Sigmoid colon (tissue), 6 donors: ENCODE measurements at regions not wholly inside any gene's neighbourhood (a gene's known extent, or its start where the extent isn't known, plus 50 kb on each side); places are given as distances from the start of the nearest gene placed in this dataset.

ENCODE experiments used
- DNase-seq: peaks from one replicate; pipeline ENCODE4 v3.0.0-alpha.2; 2019
- H3K27ac ChIP-seq, 4 donors: fragments of 200-600 bp; sonication (generic); one replicate each; pipeline ENCODE4 v1.5.1; 2016 to 2019; ENCODE audit warnings: mild to moderate bottlenecking in 1 of 4
- H3K27me3 ChIP-seq, 3 donors: fragments of 200-600 bp; sonication (generic); one replicate each; pipeline ENCODE4 v1.5.1; 2019; ENCODE audit warnings: mild to moderate bottlenecking in 1 of 3
- H3K36me3 ChIP-seq, 4 donors: fragments of 200-600 bp; sonication (generic); one replicate each; pipeline ENCODE4 v1.5.1; 2016 to 2019
- H3K4me1 ChIP-seq, 4 donors: fragments of 200-600 bp; sonication (generic); one replicate each; pipeline ENCODE4 v1.5.1; 2017 to 2019
- H3K4me3 ChIP-seq, 4 donors: fragments of 200-600 bp; sonication (generic); one replicate each; pipeline ENCODE4 v1.5.1; 2017 to 2019; ENCODE audit warnings: mild to moderate bottlenecking in 2 of 4, moderate library complexity in 1 of 4
- H3K9me3 ChIP-seq, 4 donors: fragments of 200-600 bp in 3 of 4; sonication (generic) in 3 of 4; one replicate each; pipeline versions ENCODE4 v1.5.1 to v1.6.1; 2013 to 2019
- EP300 ChIP-seq, 4 donors: sonication (generic); formaldehyde crosslinking; IDR thresholded peaks; one replicate each; pipeline ENCODE4 v1.6.1; 2017; ENCODE audit warnings: antibody characterized with exemption in 4 of 4
- POLR2A ChIP-seq, 2 donors: fragments of 450-650 bp; IDR thresholded peaks; one replicate each; pipeline ENCODE4 v1.6.1; 2016; ENCODE audit warnings: antibody characterized with exemption in 2 of 2, mild to moderate bottlenecking in 2 of 2, moderate library complexity in 2 of 2
- POLR2AphosphoS5 ChIP-seq, 4 donors: sonication (generic); formaldehyde crosslinking; IDR thresholded peaks; one replicate each; pipeline ENCODE4 v1.6.1; 2017; ENCODE audit warnings: antibody characterized with exemption in 4 of 4
- WGBS, 2 donors: extraction: QIAGEN DNeasy Blood & Tissue Kit; methylation state at CpG; one replicate each; pipeline ENCODE4 v1.1.7; 2013; 5-methylcytosine and 5-hydroxymethylcytosine counted together
- intact Hi-C: fragments of 100-400 bp; cut with DNase I; formaldehyde crosslinking; loops from one replicate; pipeline ENCODE4 v1.15.1; 2023
- TF ChIP-seq, protein P1 (sequence below), 4 experiments: fragments of 450-650 bp in 3 of 4; fragments of 200-600 bp in 1 of 4; IDR thresholded peaks; one replicate each; pipeline ENCODE4 v1.5.1; 2016 to 2019; ENCODE audit warnings: antibody characterized with exemption in 4 of 4, mild to moderate bottlenecking in 3 of 4, moderate library complexity in 2 of 4
- donor health status: healthy with polysubstance abuse.
- donor health status: healthy.

DNA sequence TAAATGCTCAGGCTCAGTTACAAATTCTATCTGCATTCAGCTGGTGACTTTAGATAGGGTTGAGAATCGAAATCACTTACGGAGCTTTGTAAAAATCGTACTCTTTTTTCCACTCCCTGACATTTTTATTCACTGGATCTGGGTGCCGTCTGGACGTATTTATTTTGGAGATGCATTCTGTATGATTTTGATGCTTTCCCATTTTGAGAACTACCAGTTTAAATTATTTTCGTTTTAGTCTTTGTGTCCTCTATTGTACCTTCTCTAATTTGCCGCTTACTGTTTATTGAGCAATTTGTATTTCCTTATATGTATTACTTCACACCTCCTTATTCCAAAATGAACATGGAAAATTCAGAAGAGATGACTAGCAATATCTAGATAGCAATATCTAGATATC is 96.2 kb downstream of the FASLG start:
- intact Hi-C loops, result no loop called here
- Histone ChIP-seq H3K4me1 (no peaks in the 10 kb centered on the region), H3K9me3 (no peaks in the 10 kb centered on the region), H3K27ac (no peak overlapping the region), H3K27me3 (no peaks in the 10 kb centered on the region), H3K4me3 (no peak overlapping the region), H3K36me3 (no peaks in the 10 kb centered on the region)
- TF ChIP-seq, protein P1, sequence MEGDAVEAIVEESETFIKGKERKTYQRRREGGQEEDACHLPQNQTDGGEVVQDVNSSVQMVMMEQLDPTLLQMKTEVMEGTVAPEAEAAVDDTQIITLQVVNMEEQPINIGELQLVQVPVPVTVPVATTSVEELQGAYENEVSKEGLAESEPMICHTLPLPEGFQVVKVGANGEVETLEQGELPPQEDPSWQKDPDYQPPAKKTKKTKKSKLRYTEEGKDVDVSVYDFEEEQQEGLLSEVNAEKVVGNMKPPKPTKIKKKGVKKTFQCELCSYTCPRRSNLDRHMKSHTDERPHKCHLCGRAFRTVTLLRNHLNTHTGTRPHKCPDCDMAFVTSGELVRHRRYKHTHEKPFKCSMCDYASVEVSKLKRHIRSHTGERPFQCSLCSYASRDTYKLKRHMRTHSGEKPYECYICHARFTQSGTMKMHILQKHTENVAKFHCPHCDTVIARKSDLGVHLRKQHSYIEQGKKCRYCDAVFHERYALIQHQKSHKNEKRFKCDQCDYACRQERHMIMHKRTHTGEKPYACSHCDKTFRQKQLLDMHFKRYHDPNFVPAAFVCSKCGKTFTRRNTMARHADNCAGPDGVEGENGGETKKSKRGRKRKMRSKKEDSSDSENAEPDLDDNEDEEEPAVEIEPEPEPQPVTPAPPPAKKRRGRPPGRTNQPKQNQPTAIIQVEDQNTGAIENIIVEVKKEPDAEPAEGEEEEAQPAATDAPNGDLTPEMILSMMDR (IDR thresholded peaks at IDR 0.05), result no peak
- no peak for TF ChIP-seq POLR2A (IDR thresholded peaks at IDR 0.05)
- no peak for TF ChIP-seq POLR2AphosphoS5 (IDR thresholded peaks at IDR 0.05)
- TF ChIP-seq EP300 (IDR thresholded peaks at IDR 0.05), result no peak
- WGBS, 2 donors, result 90 to 96% methylated on average over 7 of the region's 7 CpGs
- no peak for DNase-seq

DNA sequence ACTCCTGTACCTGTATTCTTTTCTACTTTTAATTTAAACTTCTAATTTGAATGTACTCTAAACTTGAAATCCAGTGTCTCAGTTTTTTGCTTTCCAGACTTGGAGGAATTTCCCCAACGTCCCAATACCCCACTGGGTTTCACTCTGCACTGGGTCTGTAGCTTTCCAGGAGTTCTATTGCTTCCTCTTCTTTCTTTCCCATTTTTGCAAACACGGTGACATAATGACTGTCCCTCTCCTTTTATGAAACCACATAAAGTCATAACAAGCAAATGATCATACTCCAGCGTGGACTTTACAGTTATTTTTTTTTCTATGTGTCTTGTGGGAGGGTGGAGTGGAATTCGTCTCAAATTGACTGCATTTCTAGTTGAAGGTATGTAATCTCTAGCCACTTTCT is 97.1 kb downstream of the FASLG start:
- DNase-seq, result no peak
- Histone ChIP-seq H3K4me3 (no peak overlapping the region), H3K36me3 (no peaks in the 10 kb centered on the region), H3K4me1 (no peaks in the 10 kb centered on the region), H3K27me3 (no peaks in the 10 kb centered on the region), H3K27ac (no peak overlapping the region), H3K9me3 (no peaks in the 10 kb centered on the region)
- WGBS, 2 donors, result 24 to 49% methylated on average over 4 of the region's 4 CpGs
- TF ChIP-seq POLR2AphosphoS5 (IDR thresholded peaks at IDR 0.05) (no peak), EP300 (IDR thresholded peaks at IDR 0.05) (no peak), POLR2A (IDR thresholded peaks at IDR 0.05) (no peak)
- intact Hi-C loops, result no loop called here

DNA sequence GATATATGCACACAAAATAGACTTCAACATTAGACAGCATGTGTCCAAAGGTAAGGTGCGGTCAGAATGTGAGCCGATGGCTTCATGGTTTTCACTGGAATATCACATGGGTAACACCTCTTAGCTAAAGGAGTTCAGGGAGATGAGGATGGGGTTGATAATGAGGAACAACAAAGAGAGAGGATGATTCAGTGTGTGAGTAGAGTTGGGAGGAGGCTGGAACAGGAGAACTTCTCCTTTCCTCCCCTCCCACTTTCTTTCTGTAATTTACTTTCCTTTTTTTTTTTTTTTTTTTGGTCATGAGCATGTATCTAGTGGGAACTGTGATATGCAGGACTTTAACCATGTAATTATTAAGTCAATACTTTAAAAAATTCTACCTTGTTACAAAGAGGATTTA is 99.4 kb downstream of the FASLG start:
- intact Hi-C loops, result no loop called here
- Histone ChIP-seq H3K4me1 (no peaks in the 10 kb centered on the region), H3K9me3 (no peaks in the 10 kb centered on the region), H3K27ac (no peak overlapping the region), H3K36me3 (no peaks in the 10 kb centered on the region), H3K4me3 (no peak overlapping the region), H3K27me3 (no peaks in the 10 kb centered on the region)
- TF ChIP-seq POLR2AphosphoS5 (IDR thresholded peaks at IDR 0.05), result no peak
- no peak for TF ChIP-seq POLR2A (IDR thresholded peaks at IDR 0.05)
- no peak for TF ChIP-seq EP300 (IDR thresholded peaks at IDR 0.05)
- DNase-seq, result no peak
- 94 to 97% methylated on average over 2 of the region's 2 CpGs for WGBS, 2 donors

DNA sequence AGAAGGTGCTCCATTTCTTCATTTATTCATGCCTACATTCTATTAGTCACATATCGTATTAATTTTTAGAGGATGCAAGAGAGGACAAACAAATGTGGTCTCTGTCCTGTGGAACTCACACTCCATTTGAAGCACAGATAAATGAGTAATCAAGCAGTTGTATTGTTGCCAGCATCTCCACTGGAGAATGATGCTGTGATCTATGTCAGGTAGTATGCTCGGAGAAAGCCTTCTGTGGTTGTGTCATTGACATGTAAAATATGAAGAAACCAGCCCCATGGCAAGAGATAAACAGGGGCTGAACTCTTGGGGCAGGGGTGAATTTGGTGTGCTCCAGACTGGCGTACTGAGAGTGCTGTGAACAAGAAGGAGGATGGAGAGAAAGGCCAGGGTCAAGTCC is 101.2 kb downstream of the FASLG start:
- Histone ChIP-seq H3K4me3 (no peak overlapping the region), H3K36me3 (no peaks in the 10 kb centered on the region)
- 94% methylated on average over 3 of the region's 3 CpGs for WGBS, 2 donors

DNA sequence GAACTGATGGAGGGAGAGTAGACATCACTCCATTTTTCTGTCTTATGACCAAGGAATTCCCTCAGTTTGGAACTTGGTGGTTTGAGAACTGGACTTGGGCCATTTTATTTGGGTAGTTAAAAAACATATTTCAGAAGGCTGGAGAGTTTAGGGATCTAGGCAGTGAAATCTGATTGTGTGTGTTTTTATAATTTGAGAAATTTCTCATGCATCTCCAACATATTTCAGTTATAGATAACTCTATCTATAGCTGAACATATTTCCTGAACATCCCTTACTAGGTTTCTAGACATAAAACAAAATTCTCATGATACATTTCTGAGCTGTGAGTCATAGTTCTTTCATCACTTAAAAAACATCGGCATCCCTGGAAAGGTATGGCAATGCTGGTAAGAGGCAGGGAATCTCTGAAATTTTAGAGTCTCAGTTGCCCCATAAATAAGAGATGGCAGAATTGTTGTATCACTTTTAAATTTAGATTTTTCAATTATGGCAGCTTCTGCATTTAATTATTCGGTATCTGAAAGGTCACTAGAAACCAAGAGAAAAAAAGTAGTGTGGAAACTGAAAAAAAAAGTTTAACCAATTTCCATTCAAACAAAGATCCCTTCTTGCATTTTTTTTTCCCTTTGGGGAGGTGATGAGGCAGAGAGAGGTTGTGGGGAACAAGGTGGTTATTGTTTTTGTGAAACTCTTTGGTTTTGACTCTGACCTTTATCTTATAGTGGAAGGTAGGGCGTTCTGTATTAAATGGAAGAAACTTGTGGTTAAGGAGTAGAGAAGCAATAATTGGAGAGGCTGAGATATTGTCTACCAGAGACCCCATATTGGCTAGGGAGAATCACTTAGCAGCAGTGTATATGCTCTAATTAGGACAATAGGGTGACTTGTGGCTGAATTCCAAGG is 102.9 kb downstream of the FASLG start:
- no peak for TF ChIP-seq POLR2AphosphoS5 (IDR thresholded peaks at IDR 0.05)
- TF ChIP-seq, protein P1 (IDR thresholded peaks at IDR 0.05), result no peak
- TF ChIP-seq POLR2A (IDR thresholded peaks at IDR 0.05), result no peak
- TF ChIP-seq EP300 (IDR thresholded peaks at IDR 0.05), result no peak
- Histone ChIP-seq H3K27ac (no peak overlapping the region), H3K4me1 (no peaks in the 10 kb centered on the region), H3K4me3 (no peak overlapping the region), H3K27me3 (no peaks in the 10 kb centered on the region), H3K9me3 (no peaks in the 10 kb centered on the region), H3K36me3 (no peaks in the 10 kb centered on the region)
- intact Hi-C loops, result no loop called here
- WGBS, 2 donors, result 76 to 83% methylated on average over 3 of the region's 3 CpGs
- no peak for DNase-seq

More for the DNA sequence above, 101.2 kb downstream of the FASLG start:
- no peak for DNase-seq
- H3K27me3 ChIP-seq, result no peaks in the 10 kb centered on the region
- intact Hi-C loops, result no loop called here
- TF ChIP-seq POLR2AphosphoS5 (IDR thresholded peaks at IDR 0.05), result no peak
- no peak for TF ChIP-seq POLR2A (IDR thresholded peaks at IDR 0.05)
- no peak for TF ChIP-seq EP300 (IDR thresholded peaks at IDR 0.05)
- TF ChIP-seq, protein P1 (IDR thresholded peaks at IDR 0.05), result no peak
- no peaks in the 10 kb centered on the region for H3K9me3 ChIP-seq
- H3K27ac ChIP-seq, result no peak overlapping the region
- H3K4me1 ChIP-seq, result no peaks in the 10 kb centered on the region
